ENCODE measurements at regions not wholly inside any gene's neighbourhood (a gene's known extent, or its start where the extent isn't known, plus 50 kb on each side); places are given as distances from the start of the nearest gene placed in this dataset.

DNA sequence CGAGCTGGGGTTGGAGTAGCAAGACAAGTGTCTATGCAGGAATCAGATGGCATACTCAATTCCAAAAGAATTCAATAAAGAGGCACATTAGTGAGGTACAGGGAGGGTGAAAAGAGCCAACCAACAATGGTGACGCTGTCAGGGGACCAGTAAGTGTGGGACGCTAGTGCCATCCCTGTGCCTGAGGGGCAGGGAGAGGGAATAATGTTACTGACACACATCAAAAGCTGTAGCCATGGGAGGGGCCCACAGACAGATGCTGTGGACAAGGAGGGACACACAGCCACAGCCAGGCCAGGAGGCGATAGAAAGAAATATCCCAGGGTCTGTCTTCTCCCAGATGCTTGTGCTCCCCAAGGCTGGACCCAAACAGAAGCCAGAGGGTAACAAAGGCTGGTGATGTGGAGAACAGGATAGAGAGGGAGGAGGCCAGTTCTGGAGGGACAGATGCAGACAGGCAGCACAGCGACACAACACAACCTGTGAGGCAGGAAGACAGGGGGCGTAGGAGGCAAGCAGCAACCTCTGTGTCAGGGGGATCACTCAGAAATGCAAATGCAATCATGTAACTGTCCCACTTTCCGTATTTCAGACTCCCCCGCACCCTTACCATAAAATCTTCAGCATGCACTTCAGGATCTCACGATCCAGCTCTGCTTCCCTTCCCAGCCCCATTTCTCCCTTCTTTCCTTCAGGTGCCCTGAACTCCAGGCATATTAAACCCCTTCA is 240.5 kb upstream of the FZD8 start:
- Histone ChIP-seq H3K9ac (no peak overlapping the region), H3K4me1 (no peaks in the 10 kb centered on the region), H3K79me2 (no peaks in the 10 kb centered on the region), H3K27me3 (ENCODE audit: control insufficient read depth, insufficient read depth, low read length) (no peaks in the 10 kb centered on the region), H2AFZ (no peak overlapping the region), H3K9me3 (ENCODE audit: control insufficient read depth, low read length) (no peaks in the 10 kb centered on the region), H3K4me3 (ENCODE audit: low read depth, low read length) (no peak overlapping the region), H3K4me2 (ENCODE audit: low read length) (no peak overlapping the region), H3K27ac (no peak overlapping the region), H3K36me3 (ENCODE audit: control insufficient read depth, insufficient read depth, low read length) (no peaks in the 10 kb centered on the region)
- TF ChIP-seq, protein P1, sequence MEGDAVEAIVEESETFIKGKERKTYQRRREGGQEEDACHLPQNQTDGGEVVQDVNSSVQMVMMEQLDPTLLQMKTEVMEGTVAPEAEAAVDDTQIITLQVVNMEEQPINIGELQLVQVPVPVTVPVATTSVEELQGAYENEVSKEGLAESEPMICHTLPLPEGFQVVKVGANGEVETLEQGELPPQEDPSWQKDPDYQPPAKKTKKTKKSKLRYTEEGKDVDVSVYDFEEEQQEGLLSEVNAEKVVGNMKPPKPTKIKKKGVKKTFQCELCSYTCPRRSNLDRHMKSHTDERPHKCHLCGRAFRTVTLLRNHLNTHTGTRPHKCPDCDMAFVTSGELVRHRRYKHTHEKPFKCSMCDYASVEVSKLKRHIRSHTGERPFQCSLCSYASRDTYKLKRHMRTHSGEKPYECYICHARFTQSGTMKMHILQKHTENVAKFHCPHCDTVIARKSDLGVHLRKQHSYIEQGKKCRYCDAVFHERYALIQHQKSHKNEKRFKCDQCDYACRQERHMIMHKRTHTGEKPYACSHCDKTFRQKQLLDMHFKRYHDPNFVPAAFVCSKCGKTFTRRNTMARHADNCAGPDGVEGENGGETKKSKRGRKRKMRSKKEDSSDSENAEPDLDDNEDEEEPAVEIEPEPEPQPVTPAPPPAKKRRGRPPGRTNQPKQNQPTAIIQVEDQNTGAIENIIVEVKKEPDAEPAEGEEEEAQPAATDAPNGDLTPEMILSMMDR (IDR thresholded peaks at IDR 0.05): no peak

DNA sequence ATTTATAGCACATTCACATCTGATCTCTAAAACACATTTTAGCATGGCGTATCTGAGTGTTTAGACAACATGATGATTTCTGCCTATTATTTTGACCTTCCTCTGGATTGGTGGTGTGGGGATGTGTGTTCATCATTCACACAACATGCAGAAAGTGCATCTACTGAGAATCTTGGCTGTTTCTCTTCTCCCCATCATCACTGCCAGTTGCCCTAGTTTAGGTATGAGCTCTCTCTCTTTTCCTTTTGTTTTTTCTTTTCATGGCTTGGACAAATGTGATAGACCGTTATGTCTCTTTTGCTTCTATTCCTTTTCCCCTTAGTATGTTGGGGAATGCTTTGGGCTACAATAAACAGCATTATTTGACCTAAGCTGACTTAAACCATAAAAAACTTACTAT is 239.2 kb upstream of the FZD8 start:
- Histone ChIP-seq H3K9me3 (ENCODE audit: control insufficient read depth, low read length) (no peaks in the 10 kb centered on the region), H3K4me3 (ENCODE audit: low read depth, low read length) (no peak overlapping the region), H3K36me3 (ENCODE audit: control insufficient read depth, insufficient read depth, low read length) (no peaks in the 10 kb centered on the region), H3K4me1 (no peaks in the 10 kb centered on the region), H3K79me2 (no peaks in the 10 kb centered on the region), H3K27me3 (ENCODE audit: control insufficient read depth, insufficient read depth, low read length) (no peaks in the 10 kb centered on the region), H3K27ac (no peak overlapping the region), H2AFZ (no peak overlapping the region), H3K4me2 (ENCODE audit: low read length) (no peak overlapping the region), H3K9ac (no peak overlapping the region)
- TF ChIP-seq, protein P1 (IDR thresholded peaks at IDR 0.05): no peak

DNA sequence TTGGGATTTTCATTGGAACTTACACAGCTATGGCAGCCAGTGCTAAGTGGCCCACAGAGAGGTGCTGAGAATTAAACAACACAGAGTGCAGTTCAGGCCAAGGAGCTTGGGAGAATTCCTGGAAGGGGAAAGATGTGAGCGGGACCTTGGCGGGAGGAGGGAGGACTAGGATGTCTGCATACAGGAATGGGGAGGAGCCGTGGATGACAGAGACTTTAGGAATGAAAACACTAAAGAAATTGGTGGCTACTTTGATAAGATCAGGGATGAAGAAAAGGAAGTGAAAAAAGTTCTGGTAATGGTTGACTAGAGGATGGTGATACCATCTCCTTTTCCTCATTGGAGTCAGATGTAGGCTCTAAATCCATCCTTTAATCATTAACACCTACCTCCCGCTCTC is 234.2 kb upstream of the FZD8 start:
- no peak overlapping the region for H3K4me3 ChIP-seq (ENCODE audit: low read depth, low read length)
- no peak overlapping the region for H3K27ac ChIP-seq
- H3K79me2 ChIP-seq: no peaks in the 10 kb centered on the region
- no peak overlapping the region for H3K4me2 ChIP-seq (ENCODE audit: low read length)
- no peaks in the 10 kb centered on the region for H3K4me1 ChIP-seq
- TF ChIP-seq, protein P1 (IDR thresholded peaks at IDR 0.05): no peak
- no peaks in the 10 kb centered on the region for H3K36me3 ChIP-seq (ENCODE audit: control insufficient read depth, insufficient read depth, low read length)
- H3K9me3 ChIP-seq (ENCODE audit: control insufficient read depth, low read length): no peaks in the 10 kb centered on the region
- H3K27me3 ChIP-seq (ENCODE audit: control insufficient read depth, insufficient read depth, low read length): no peaks in the 10 kb centered on the region
- H2AFZ ChIP-seq: no peak overlapping the region
- no peak overlapping the region for H3K9ac ChIP-seq

DNA sequence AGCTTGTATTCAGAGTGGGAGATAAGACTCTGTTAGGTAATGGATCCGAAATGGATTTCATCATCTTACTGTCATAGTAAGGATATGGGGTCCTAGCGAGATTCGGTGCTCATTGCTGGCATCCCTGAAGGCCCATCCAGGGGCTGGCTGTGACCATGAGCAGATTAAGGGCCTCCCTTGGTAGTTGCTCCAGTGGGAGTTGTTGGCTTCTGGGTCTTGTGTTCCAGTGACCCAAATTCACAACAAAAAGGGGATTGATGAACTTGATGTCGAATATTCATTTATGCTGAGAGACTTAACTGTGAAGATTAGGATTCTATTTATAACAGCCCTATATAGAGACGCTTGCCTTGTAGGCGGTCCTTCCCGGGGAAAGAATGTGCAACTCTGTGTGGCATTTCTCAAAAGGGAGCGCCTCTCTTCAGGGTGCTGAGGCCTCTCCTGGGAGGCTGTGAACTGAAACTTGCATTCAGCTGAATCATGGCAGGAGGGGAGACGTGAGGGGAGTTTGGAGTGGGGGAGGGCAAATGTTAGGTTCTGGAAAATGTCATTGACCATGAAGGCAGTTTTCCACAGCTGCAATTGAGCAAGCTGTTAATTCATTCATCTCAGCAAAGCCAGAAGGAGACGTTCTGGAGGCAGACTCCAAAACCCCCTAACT is 233.1 kb upstream of the FZD8 start:
- no peak overlapping the region for H3K4me2 ChIP-seq (ENCODE audit: low read length)
- no peaks in the 10 kb centered on the region for H3K9me3 ChIP-seq (ENCODE audit: control insufficient read depth, low read length)
- H2AFZ ChIP-seq: no peak overlapping the region
- no peaks in the 10 kb centered on the region for H3K27me3 ChIP-seq (ENCODE audit: control insufficient read depth, insufficient read depth, low read length)
- H3K79me2 ChIP-seq: no peaks in the 10 kb centered on the region
- H3K36me3 ChIP-seq (ENCODE audit: control insufficient read depth, insufficient read depth, low read length): no peaks in the 10 kb centered on the region
- TF ChIP-seq, protein P1 (IDR thresholded peaks at IDR 0.05): no peak
- no peak overlapping the region for H3K27ac ChIP-seq
- H3K4me1 ChIP-seq: no peaks in the 10 kb centered on the region
- H3K4me3 ChIP-seq (ENCODE audit: low read depth, low read length): no peak overlapping the region
- H3K9ac ChIP-seq: no peak overlapping the region

All from parathyroid adenoma (tissue), 2 donors.